Cardiac muscle cell (in vitro differentiated cells and primary cell): ENCODE measurements at regions not wholly inside any gene's neighbourhood (a gene's known extent, or its start where the extent isn't known, plus 50 kb on each side); places are given as distances from the start of the nearest gene placed in this dataset.

ENCODE experiments used
- DNase-seq, 2 donors: peaks; one replicate each; pipeline versions ENCODE4 v3.0.0 to v3.0.0-alpha.2; 2010 to 2017; ENCODE audit warnings: low read depth in 1 of 2, low spot score in 1 of 2
- H3K27ac ChIP-seq: fragments of 200-600 bp; sonication (generic); 2 replicates; pipeline ENCODE4 v1.5.1; 2016
- H3K27me3 ChIP-seq: fragments of 200-600 bp; sonication (generic); 2 replicates; pipeline ENCODE4 v1.6.0; 2016; ENCODE audit warnings: control low read depth
- H3K36me3 ChIP-seq: fragments of 200-600 bp; sonication (generic); 2 replicates; pipeline ENCODE4 v1.5.1; 2016; ENCODE audit warnings: control low read depth
- H3K4me1 ChIP-seq: fragments of 200-600 bp; sonication (generic); 2 replicates; pipeline ENCODE4 v1.8.1; 2017; ENCODE audit warnings: low read depth, mild to moderate bottlenecking, mixed run types
- H3K4me3 ChIP-seq: fragments of 200-600 bp; sonication (generic); 2 replicates; pipeline ENCODE4 v1.5.1; 2016; ENCODE audit warnings: mild to moderate bottlenecking
- H3K9me3 ChIP-seq: fragments of 200-600 bp; sonication (generic); 2 replicates; pipeline ENCODE4 v1.5.1; 2017; ENCODE audit warnings: low read depth, mild to moderate bottlenecking, control low read depth
- CTCF ChIP-seq: IDR thresholded peaks from 2 replicates; pipeline ENCODE4 v1.5.1; 2012; ENCODE audit warnings: low read depth, mild to moderate bottlenecking, low read length

GRCh38 chr1:29830383-29830782 lies 594.1 kb downstream of the PTPRU start:
- TF ChIP-seq CTCF: no peak
- Histone ChIP-seq H3K27me3 (no peaks in the 10 kb centered on the region), H3K27ac (no peak overlapping the region), H3K9me3 (no peaks in the 10 kb centered on the region), H3K4me3 (no peak overlapping the region), H3K4me1 (no peaks in the 10 kb centered on the region), H3K36me3 (no peaks in the 10 kb centered on the region)
- DNase-seq: no peak

- no peaks in the 10 kb centered on the region for H3K27me3 ChIP-seq
- H3K27ac ChIP-seq: no peak overlapping the region
- DNase-seq: no peak
- no peak for TF ChIP-seq CTCF
- no peaks in the 10 kb centered on the region for H3K36me3 ChIP-seq
- no peak overlapping the region for H3K4me3 ChIP-seq
- no peaks in the 10 kb centered on the region for H3K9me3 ChIP-seq
- H3K4me1 ChIP-seq: no peaks in the 10 kb centered on the region
Measured at GRCh38 chr1:29829448-29830344, 593.4 kb downstream of the PTPRU start.

GRCh38 chr1:29828526-29829447 lies 592.5 kb downstream of the PTPRU start:
- H3K36me3 ChIP-seq: no peaks in the 10 kb centered on the region
- no peak for DNase-seq
- H3K4me3 ChIP-seq: no peak overlapping the region
- no peaks in the 10 kb centered on the region for H3K27me3 ChIP-seq
- H3K4me1 ChIP-seq: no peaks in the 10 kb centered on the region
- H3K9me3 ChIP-seq: no peaks in the 10 kb centered on the region
- TF ChIP-seq CTCF: no peak
- H3K27ac ChIP-seq: no peak overlapping the region

- H3K4me1 ChIP-seq: no peaks in the 10 kb centered on the region
- no peak overlapping the region for H3K4me3 ChIP-seq
- H3K36me3 ChIP-seq: no peaks in the 10 kb centered on the region
- DNase-seq: no peak
- no peaks in the 10 kb centered on the region for H3K9me3 ChIP-seq
- no peak overlapping the region for H3K27ac ChIP-seq
- no peak for TF ChIP-seq CTCF
- no peaks in the 10 kb centered on the region for H3K27me3 ChIP-seq
Measured at GRCh38 chr1:29827801-29828525, 591.6 kb downstream of the PTPRU start.

GRCh38 chr1:29827237-29827750 lies 591.0 kb downstream of the PTPRU start:
- TF ChIP-seq CTCF: no peak
- Histone ChIP-seq H3K27me3 (no peaks in the 10 kb centered on the region), H3K4me3 (no peak overlapping the region), H3K36me3 (no peaks in the 10 kb centered on the region), H3K4me1 (no peaks in the 10 kb centered on the region), H3K27ac (no peak overlapping the region), H3K9me3 (no peaks in the 10 kb centered on the region)
- DNase-seq: no peak
